ENCODE measurements at regions not wholly inside any gene's neighbourhood (a gene's known extent, or its start where the extent isn't known, plus 50 kb on each side); places are given as distances from the start of the nearest gene placed in this dataset.
A peak's percentile ranks its signal among the peaks of the same experiment; 100 is the strongest.

- peak; percentile 27; the same call in 1 of the 2 replicates for TF ChIP-seq ZGPAT (CRISPR knock-in tag; IDR thresholded peaks at IDR 0.05)
- TF ChIP-seq HMG20A (CRISPR knock-in tag; IDR thresholded peaks at IDR 0.05; ENCODE audit: borderline replicate concordance): peak; percentile 67; the same call in 1 of the 2 replicates
- TF ChIP-seq HOMEZ (CRISPR knock-in tag; IDR thresholded peaks at IDR 0.05; ENCODE audit: low read depth): peak; percentile 38; the same call in 1 of the 2 replicates
- TF ChIP-seq HMGA1 (CRISPR knock-in tag; conservative IDR thresholded peaks at IDR 0.05): no peak
- TF ChIP-seq MXD4 (CRISPR knock-in tag; IDR thresholded peaks at IDR 0.05): no peak
- peak; percentile 21; the same call in 1 of the 2 replicates for TF ChIP-seq FOSL2 (CRISPR knock-in tag; IDR thresholded peaks at IDR 0.05)
- TF ChIP-seq ZNF441 (CRISPR knock-in tag; IDR thresholded peaks at IDR 0.05; ENCODE audit: borderline replicate concordance): no peak
- no peak for TF ChIP-seq YEATS4 (CRISPR knock-in tag; IDR thresholded peaks at IDR 0.05; ENCODE audit: borderline replicate concordance)
- no peak for TF ChIP-seq NFIB (CRISPR knock-in tag; IDR thresholded peaks at IDR 0.05; ENCODE audit: borderline replicate concordance)
- peak; percentile 35; the same call in 1 of the 2 replicates for TF ChIP-seq ZNF292 (CRISPR knock-in tag; IDR thresholded peaks at IDR 0.05; ENCODE audit: borderline replicate concordance, low read depth)
- no peak for TF ChIP-seq PAX8 (CRISPR knock-in tag; IDR thresholded peaks at IDR 0.05; ENCODE audit: borderline replicate concordance)
- peak; percentile 64; the same call in 1 of the 2 replicates for TF ChIP-seq ZNF547 (CRISPR knock-in tag; IDR thresholded peaks at IDR 0.05)
- TF ChIP-seq SOX6 (IDR thresholded peaks at IDR 0.05): no peak
- peak; percentile 91 for TF ChIP-seq SOX6 (CRISPR knock-in tag; IDR thresholded peaks at IDR 0.05)
- TF ChIP-seq ZNF670 (CRISPR knock-in tag; IDR thresholded peaks at IDR 0.05; ENCODE audit: borderline replicate concordance): no peak
- TF ChIP-seq RFX5 (IDR thresholded peaks at IDR 0.05; ENCODE audit: low read depth, low read length): no peak
- no peak for TF ChIP-seq PHF5A (CRISPR knock-in tag; IDR thresholded peaks at IDR 0.05; ENCODE audit: low read depth, unreplicated experiment)
- TF ChIP-seq TAF15 (IDR thresholded peaks at IDR 0.05; ENCODE audit: low read depth, low read length, poor library complexity, severe bottlenecking): no peak
- no peak for TF ChIP-seq FOXP1 (IDR thresholded peaks at IDR 0.05)
- peak; percentile 62 for TF ChIP-seq FOXP1 (CRISPR knock-in tag; IDR thresholded peaks at IDR 0.05)
- TF ChIP-seq FOXP4 (CRISPR knock-in tag; IDR thresholded peaks at IDR 0.05): peak; percentile 59; the same call in 1 of the 2 replicates
- TF ChIP-seq MIER2 (CRISPR knock-in tag; IDR thresholded peaks at IDR 0.05): peak; percentile 85; the same call in 1 of the 2 replicates
- TF ChIP-seq ZBTB34 (CRISPR knock-in tag; IDR thresholded peaks at IDR 0.05): peak; percentile 74; the same call in 1 of the 2 replicates
- peak; percentile 69 for TF ChIP-seq GATAD2A (CRISPR knock-in tag; IDR thresholded peaks at IDR 0.05)
- 0 out of 2 replicates have a peak, but pooled peaks have one; percentile 22 for TF ChIP-seq ISL2 (CRISPR knock-in tag; IDR thresholded peaks at IDR 0.05)
- TF ChIP-seq HNF4G (IDR thresholded peaks at IDR 0.05; ENCODE audit: borderline replicate concordance, low read depth, low read length): no peak
- TF ChIP-seq HNF4G (CRISPR knock-in tag; IDR thresholded peaks at IDR 0.05; ENCODE audit: borderline replicate concordance, low read depth): 0 out of 2 replicates have a peak, but pooled peaks have one; percentile 23
Measured at GRCh38 chr7:47683485-47683898, 101.6 kb upstream of the TNS3 start (continued).

Measured in HepG2 (cell line).